ENCODE measurements at regions not wholly inside any gene's neighbourhood (a gene's known extent, or its start where the extent isn't known, plus 50 kb on each side); places are given as distances from the start of the nearest gene placed in this dataset.

GRCh38 chr4:15376145-15376544 is 51.7 kb upstream of the C1QTNF7 start:
- DNase-seq (ENCODE audit: low spot score): no peak

GRCh38 chr4:15376594-15376993 is 51.2 kb upstream of the C1QTNF7 start:
- DNase-seq (ENCODE audit: low spot score): no peak

All from LoVo (cell line).